ENCODE measurements at regions not wholly inside any gene's neighbourhood (a gene's known extent, or its start where the extent isn't known, plus 50 kb on each side); places are given as distances from the start of the nearest gene placed in this dataset.
"Not testable (repeated sequence)": the region's sequence is repeated elsewhere in the genome, so short reads cannot be mapped to it uniquely, and the experiment has no call there.

DNA sequence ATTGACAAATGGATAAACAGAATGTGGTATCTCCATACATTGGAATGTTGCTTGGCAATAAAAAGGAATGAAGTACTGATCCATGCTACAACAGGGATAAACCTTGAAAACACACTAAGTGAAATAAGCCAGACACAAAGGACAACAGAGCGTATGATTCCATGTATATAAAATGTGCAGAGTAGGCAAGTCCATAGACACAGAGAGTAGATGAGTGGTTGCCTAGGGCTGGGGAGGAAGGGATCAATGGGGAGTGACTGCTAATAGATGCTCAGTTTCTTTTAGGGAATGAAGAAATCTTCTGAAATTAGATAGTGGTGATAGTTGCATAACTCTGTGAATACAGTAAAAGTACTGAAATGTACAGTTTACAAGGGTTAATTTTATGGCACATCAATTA lies 59.4 kb upstream of the SMURF2 start:
- not testable (repeated sequence) for DNase-seq

- not testable (repeated sequence) for DNase-seq
Measured at GRCh38 chr17:64720253-64720652, 58.1 kb upstream of the SMURF2 start.

DNA sequence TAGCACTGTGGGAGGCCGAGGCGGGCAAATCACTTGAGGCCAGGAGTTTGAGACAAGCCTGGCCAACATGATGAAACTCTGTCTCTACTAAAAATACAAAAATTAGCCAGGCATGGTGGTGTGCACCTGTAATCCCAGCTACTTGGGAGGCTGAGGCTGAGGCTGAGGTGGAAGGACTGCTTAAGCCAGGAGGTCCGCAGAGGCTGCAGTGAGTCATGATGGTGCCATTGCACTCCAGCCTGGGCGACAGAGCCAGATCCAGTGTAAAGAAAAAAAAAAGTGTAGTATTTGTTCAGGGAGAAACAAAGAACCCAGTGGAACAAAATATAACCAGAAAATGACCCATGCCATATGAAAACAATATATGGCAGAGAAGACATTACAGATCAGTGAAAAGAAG lies 57.4 kb upstream of the SMURF2 start:
- not testable (repeated sequence) for DNase-seq

DNA sequence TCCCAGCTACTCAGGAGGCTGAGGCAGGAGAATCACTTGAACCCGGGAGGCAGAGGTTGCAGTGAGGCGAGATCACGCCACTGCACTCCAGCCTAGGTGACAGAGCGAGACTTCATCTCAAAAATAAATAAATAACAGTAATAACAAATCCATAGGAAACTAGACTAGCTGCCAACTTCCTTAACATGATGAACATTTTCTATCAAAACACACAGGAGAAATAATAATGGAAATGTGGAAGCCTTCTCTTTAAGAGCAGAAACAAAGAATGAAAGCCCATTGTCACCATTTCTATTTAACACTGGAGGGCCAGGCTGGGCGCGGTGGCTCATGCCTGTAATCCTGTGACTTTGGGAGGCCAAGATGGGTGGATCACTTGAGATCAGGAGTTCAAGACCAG lies 56.7 kb upstream of the SMURF2 start:
- not testable (repeated sequence) for DNase-seq

DNA sequence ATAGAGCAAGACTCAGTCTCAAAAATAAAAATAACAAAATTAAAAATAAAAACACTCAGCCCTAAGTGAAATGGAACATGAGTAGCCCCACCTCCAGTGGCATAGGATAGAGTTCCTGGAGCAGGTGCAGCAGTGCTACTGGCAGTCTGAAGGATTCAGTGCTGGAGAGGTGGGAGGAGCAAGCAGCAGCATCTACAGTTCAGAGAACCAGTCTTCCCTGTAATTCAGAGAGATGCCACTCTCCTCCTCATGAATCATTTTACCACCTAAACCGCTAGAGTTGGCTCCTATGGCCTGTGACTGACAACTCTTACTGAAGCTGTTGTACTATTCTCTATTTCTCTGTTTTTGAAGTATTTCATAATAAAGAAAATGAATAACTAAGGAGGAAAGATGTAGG lies 56.0 kb upstream of the SMURF2 start:
- no peak for DNase-seq

DNA sequence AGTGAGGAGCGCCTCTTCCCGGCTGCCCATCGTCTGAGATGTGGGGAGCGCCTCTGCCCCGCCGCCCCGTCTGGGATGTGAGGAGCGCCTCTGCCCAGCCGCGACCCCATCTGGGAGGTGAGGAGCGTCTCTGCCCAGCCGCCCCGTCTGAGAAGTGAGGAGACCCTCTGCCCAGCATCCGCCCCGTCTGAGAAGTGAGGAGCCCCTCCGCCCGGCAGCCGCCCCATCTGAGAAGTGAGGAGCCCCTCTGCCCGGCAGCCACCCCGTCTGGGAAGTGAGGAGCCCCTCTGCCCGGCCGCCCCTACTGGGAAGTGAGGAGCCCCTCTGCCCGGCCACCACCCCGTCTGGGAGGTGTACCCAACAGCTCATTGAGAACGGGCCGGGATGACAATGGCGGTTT lies 54.4 kb upstream of the SMURF2 start:
- not testable (repeated sequence) for DNase-seq

GRCh38 chr17:64713786-64714185 lies 51.7 kb upstream of the SMURF2 start:
- not testable (repeated sequence) for DNase-seq

DNA sequence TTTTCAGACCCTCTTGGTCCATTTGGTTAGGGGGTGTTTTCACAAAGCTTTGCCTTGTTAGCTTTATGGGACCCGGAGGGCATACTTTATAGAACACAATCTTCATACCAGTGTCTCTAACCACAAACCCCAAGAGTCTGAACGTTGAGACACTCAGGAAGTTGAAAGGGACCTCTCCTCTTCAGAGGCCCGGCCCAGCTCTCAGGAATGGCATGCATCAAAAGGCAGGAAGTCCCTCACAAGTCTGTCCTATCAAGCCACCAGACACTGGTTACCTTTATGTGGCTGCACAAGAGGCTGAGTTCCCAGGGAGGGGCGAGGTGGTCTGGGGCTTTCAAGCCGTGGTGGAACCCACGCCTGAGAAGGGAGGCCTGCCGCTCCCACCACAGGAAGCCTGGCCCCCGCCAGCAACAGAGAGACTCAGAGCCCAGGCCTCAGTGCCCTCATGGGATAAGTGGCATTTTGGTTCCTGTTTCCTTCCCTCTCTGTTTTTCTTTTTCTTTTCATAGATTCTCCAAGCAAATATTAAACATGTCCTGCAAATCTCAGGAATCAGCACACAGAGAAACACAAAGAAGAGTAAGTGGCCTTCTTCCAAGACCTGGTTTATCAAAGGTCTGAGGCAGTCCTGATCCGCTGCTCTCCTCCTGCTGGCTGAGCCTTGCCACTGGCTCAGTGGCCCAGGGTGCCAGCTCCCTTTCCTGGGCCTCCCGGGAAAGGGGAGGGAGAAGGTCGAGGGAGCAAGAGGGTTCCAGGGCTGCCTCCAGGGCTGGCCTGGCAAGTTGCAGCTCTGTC lies 50.6 kb upstream of the SMURF2 start:
- not testable (repeated sequence) for DNase-seq
